H54 (cell line): ENCODE measurements at regions not wholly inside any gene's neighbourhood (a gene's known extent, or its start where the extent isn't known, plus 50 kb on each side); places are given as distances from the start of the nearest gene placed in this dataset.
"Not testable (repeated sequence)": the region's sequence is repeated elsewhere in the genome, so short reads cannot be mapped to it uniquely, and the experiment has no call there.

Experiments used
- DNase-seq: peaks from one replicate; pipeline ENCODE4 v3.0.0; 2011; ENCODE audit warnings: low spot score, mixed read lengths; ENCODE audit not compliant: insufficient read length
- FAIRE-seq: peaks from 3 replicates; lab custom pipeline; 2011; peaks lifted over from hg19 to GRCh38; lab: Jason Lieb, UNC
- POLR2A ChIP-seq: IDR thresholded peaks from 2 replicates; pipeline ENCODE4 v1.6.1; 2011; ENCODE audit warnings: low read depth, mild to moderate bottlenecking, low read length

DNA sequence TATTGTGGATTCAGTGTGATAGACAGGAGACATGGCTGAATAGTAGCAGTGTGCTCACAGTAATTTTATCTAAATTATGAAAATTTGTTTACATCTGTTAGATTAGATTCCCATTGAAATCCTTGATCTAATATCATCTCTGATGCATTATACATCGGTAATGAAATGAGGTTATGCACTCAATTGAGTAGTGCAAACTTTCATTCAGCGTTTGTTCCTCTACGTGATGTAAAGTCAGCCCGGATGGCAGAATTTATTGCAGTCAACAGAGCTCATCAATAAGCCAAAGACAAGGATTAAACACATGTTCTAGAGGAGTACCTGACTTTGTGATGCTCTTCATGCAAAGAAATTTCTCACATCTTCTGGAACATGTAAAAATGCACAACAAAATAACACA, 549.2 kb downstream of the GOLGA6L6 start:
- no peak for TF ChIP-seq POLR2A
- no peak for DNase-seq
- no peak for FAIRE-seq

DNA sequence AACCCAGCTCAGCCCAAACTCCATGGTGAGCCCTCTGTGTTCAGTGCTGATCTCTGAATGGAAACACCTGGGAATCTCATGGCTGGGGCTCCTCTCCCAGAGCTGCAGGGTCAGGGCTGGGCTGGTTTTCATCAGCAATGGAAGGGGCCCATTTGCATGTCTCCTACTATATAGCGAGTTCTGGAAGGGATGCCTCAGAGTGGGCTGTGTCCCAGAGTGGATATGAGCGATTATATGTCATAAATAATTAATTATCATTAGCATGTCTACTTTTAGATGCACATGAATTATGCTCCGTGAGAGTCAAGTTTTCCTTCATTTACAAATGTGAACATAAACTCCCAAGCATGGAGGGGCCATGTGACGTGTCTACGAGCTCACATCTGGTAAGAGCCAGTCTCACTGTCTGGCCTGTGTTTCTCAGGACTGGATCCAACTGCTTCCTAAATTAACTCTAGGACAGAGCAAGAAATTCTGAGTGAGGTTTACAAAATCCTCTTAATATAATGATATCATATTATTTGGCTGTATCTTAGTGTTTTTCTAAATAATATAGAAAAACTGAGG, 553.4 kb downstream of the GOLGA6L6 start:
- FAIRE-seq (no peak), DNase-seq (no peak)
- no peak for TF ChIP-seq POLR2A

DNA sequence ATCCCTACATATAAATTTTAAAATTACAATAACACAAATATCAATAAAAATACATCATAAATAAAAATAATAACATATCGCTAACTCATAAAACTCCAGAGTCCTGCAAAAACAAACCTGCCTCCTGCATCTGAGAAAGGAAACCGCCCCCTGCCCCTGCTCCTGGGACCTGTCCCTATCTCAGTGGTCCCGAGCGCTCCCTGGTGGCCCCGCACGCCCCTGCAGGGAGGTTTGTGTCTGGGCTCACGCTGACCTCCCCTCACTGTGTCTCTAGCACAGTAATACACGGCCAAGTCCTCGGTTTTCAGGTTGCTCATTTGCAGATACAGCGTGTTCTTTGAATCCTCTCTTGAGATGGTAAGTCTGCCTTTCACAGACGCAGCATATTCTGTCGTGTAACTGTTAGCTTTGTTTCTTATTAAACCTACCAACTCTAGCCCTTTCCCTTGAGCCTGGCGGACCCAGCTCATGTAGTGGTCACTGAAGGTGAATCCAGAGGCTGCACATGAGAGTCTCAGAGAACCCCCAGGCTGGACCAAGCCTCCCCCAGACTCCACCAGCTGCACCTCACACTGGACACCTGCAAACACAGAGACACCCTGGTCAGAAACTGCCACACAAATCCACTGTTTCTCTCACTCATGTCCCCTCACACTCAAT, 554.1 kb downstream of the GOLGA6L6 start:
- no peak for TF ChIP-seq POLR2A
- FAIRE-seq (no peak), DNase-seq (peak; percentile 3)

- TF ChIP-seq POLR2A: no peak
- FAIRE-seq (no peak), DNase-seq (no peak)
Measured at GRCh38 chr15:19984101-19984500, 557.5 kb downstream of the GOLGA6L6 start.

DNA sequence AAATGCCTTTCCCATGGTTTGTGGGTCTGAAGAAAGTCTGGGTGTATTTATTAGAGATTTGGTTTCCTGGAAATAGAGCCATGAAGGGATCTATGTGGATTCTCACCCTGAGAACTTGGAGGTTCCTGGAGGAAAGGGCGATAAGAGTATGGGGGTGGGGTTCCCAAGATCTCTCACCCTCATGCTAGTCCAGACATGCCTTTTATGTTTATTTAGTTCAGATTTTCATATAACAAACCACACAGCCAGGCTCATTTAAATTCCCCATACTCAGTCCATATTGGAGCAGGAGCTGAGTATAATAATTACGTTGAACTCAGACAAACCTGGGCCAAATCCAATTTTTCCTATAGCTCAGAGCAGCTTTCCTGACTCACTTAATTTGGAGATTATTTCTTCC, 566.6 kb downstream of the GOLGA6L6 start:
- TF ChIP-seq POLR2A: no peak
- no peak for FAIRE-seq
- DNase-seq: no peak

- no peak for DNase-seq
- TF ChIP-seq POLR2A: no peak
- FAIRE-seq: no peak
Measured at GRCh38 chr15:19973718-19974117, 567.9 kb downstream of the GOLGA6L6 start.

GRCh38 chr15:19972582-19972981, 569.0 kb downstream of the GOLGA6L6 start:
- FAIRE-seq, DNase-seq: not testable (repeated sequence)

DNA sequence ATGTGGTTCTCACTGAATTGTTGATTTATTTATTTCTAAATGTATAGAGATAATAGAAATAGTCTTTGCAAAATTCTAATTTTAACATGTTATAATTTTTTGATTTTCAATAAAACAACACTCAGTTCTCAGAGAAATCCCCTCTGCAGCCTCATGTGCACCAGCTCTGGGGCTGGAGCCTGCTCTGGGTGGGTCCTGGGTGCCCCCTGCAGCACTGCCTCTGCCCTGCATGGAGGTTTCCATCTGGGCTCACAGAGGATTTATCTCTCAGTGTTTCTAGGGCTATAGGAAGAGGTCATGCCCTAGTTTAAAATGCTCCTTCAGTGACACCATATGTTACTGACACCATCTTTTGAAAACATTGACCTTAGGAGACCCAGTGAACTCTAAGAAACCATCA, 576.0 kb downstream of the GOLGA6L6 start:
- not testable (repeated sequence) for DNase-seq, FAIRE-seq

DNA sequence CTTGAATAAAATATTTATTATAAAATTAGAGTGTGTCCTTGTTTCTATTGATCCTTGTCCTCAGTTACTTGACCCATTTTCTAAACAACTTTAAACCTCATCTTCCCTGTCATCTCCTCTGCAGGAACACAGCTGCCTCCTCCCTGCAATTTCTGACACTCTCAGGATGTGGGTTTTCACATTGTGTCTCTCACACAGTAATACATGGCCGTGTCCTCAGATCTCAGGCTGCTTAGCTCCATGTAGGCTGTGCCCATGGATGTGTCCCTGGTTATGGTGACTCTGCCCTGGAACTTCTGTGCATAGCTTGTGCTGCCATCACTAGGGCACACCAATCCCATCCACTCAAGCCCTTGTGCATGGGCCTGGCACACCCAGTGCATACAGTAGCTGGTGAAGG, 577.1 kb downstream of the GOLGA6L6 start:
- not testable (repeated sequence) for FAIRE-seq, DNase-seq

- DNase-seq (no peak), FAIRE-seq (no peak)
- no peak for TF ChIP-seq POLR2A
Measured at GRCh38 chr15:19956124-19956796, 585.3 kb downstream of the GOLGA6L6 start.

GRCh38 chr15:19944261-19944888, 597.2 kb downstream of the GOLGA6L6 start:
- FAIRE-seq: no peak

GRCh38 chr15:19943515-19943914, 598.1 kb downstream of the GOLGA6L6 start:
- FAIRE-seq (no peak), DNase-seq (no peak)
- TF ChIP-seq POLR2A: no peak

More at GRCh38 chr15:19944261-19944888, 597.2 kb downstream of the GOLGA6L6 start:
- TF ChIP-seq POLR2A: no peak
- no peak for DNase-seq

- peak; percentile 72 for FAIRE-seq
Measured at GRCh38 chr15:19903281-19903680, 638.3 kb downstream of the GOLGA6L6 start.

DNA sequence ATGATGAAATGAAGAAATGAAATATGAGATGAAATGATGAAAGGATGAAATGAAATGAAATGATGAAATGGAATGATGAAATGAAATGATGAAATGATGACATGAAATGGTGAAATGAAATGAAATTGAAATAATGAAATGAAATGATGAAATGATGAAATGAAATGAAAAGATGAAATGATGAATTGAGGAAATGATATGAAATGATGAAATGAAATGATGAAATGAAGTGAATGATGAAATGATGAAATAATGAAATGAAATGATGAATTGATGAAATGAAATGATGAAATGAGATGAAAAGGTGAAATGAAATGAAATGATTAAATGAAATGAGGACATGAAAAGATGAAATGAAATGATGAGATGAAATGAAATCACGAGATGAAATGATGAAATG, 639.2 kb downstream of the GOLGA6L6 start:
- FAIRE-seq: peak; percentile 52
- DNase-seq: not testable (repeated sequence)

More at GRCh38 chr15:19903281-19903680, 638.3 kb downstream of the GOLGA6L6 start:
- DNase-seq: not testable (repeated sequence)

DNA sequence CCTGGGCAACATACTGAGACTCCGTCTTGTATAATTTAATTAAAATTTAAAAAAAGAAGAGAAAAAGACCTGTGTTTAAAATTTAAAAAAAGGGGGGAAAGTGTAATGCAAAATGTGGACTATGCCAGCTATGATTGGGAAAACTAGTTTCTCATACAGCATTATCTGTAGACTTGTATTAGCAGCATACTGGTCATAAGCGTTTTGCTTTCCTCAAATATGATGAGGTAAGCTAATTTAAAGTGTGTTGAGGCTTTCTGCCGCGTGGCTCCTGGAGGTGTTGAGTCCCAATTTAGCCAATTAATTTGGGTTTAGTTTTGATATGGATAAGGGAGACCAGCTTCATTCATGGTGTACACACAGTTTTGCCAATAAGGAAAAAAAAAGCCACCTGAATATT, 640.2 kb downstream of the GOLGA6L6 start:
- not testable (repeated sequence) for FAIRE-seq, DNase-seq
